ENCODE measurements at regions not wholly inside any gene's neighbourhood (a gene's known extent, or its start where the extent isn't known, plus 50 kb on each side); places are given as distances from the start of the nearest gene placed in this dataset.

DNA sequence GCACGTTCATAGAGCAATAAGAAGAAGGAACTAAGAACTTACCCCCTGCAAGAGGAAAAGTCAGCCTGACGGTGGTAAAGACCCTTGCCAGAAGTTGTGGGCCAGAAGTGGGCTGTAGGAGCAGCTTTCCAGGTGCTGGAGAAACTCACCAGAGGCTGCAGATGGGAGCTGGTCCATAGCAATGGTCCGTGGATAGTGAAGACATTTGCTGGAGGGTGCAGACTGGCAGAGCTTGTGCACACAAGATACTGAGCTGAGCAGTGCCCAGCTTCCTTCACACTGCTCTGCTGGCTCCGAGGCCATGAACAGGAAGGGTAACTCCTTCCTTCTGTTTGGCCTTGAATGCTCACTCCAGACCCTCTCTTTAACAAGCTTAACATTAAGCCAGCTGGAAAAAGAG, 149.8 kb upstream of the BNIP2 start:
- CTCF ChIA-PET (ENCODE audit: low intra/inter-chr PET ratio, low total read pairs): no interaction called here
- FAIRE-seq: no peak
- no peak overlapping the region for H3K4me3 ChIP-seq (replicated peaks in 1 of 3; ENCODE audit: insufficient read depth in 1 of 3, low read depth in 2 of 3, low read length in 3 of 3)
- H3K9me3 ChIP-seq (ENCODE audit: low read length): no peaks in the 10 kb centered on the region
- H3K79me2 ChIP-seq (ENCODE audit: insufficient read depth, low read length): no peaks in the 10 kb centered on the region
- H3K9ac ChIP-seq (ENCODE audit: insufficient read depth, low read depth, low read length): no peak overlapping the region
- no peaks in the 10 kb centered on the region for H4K20me1 ChIP-seq (ENCODE audit: insufficient read depth, low read length)
- H3K4me1 ChIP-seq (ENCODE audit: insufficient read depth, low read length): no peaks in the 10 kb centered on the region
- 1% methylated on average over 4 of the region's 4 CpGs for WGBS (ENCODE audit: low lambda C conversion rate)
- no peak for DNase-seq (ENCODE audit: low spot score)
- TF ChIP-seq ZNF350 (CRISPR knock-in tag; IDR thresholded peaks at IDR 0.05; ENCODE audit: borderline replicate concordance, low read depth): no peak
- TF ChIP-seq, protein P1, sequence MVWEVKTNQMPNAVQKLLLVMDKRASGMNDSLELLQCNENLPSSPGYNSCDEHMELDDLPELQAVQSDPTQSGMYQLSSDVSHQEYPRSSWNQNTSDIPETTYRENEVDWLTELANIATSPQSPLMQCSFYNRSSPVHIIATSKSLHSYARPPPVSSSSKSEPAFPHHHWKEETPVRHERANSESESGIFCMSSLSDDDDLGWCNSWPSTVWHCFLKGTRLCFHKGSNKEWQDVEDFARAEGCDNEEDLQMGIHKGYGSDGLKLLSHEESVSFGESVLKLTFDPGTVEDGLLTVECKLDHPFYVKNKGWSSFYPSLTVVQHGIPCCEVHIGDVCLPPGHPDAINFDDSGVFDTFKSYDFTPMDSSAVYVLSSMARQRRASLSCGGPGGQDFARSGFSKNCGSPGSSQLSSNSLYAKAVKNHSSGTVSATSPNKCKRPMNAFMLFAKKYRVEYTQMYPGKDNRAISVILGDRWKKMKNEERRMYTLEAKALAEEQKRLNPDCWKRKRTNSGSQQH (CRISPR knock-in tag; IDR thresholded peaks at IDR 0.05; ENCODE audit: low read depth): no peak
- BruUV-seq (replicated peaks): no TSS peak
- no peak overlapping the region for H3K27ac ChIP-seq (ENCODE audit: extremely low read length, insufficient read depth, low read length)
- in situ Hi-C loops (cut with HindIII; ENCODE audit: extremely low pct_ligation_motif_present, low pct_unique_long_range_greater_than_20kb): no loop called here
- H3K36me3 ChIP-seq (replicated peaks in 1 of 2; ENCODE audit: control insufficient read depth in 1 of 2, insufficient read depth in 2 of 2, low read length in 2 of 2): no peaks in the 10 kb centered on the region
- H3K27me3 ChIP-seq (ENCODE audit: control insufficient read depth in 1 of 2, insufficient read depth in 2 of 2, low read length in 2 of 2): no peaks in the 10 kb centered on the region; a peak in 2 of 5 replicates
- ATAC-seq: no peak
- POLR2A ChIA-PET: no interaction called here
- intact Hi-C loops (cut with micrococcal nuclease; ENCODE audit: unreplicated experiment): no loop called here
- H3K4me2 ChIP-seq (ENCODE audit: low read depth, low read length): no peak overlapping the region
- H2AFZ ChIP-seq (ENCODE audit: low read length): no peak overlapping the region

DNA sequence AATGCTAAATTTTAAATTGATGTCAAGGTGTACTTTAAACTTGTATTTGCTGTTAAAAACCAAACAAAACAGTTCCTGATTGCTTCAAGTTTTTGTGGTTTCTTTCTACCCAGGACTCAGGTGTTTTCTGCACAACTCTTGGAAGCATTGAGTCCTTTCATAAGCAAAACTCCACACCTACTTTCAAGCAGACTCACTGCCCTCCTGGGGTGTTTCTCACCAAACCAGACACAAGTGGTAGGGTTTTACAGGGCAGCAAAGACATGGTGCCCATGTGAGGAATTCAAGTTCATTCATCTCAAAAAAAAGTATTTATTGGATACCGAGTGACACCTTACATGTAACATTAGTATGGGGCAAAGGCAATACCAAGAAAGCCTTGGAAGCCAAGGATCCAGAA, 146.7 kb upstream of the BNIP2 start:
- Histone ChIP-seq H3K27me3 (ENCODE audit: control insufficient read depth in 1 of 2, insufficient read depth in 2 of 2, low read length in 2 of 2) (no peaks in the 10 kb centered on the region; a peak in 1 of 5 replicates), H3K36me3 (replicated peaks in 1 of 2; ENCODE audit: control insufficient read depth in 1 of 2, insufficient read depth in 2 of 2, low read length in 2 of 2) (no peaks in the 10 kb centered on the region), H3K4me3 (replicated peaks in 1 of 3; ENCODE audit: insufficient read depth in 1 of 3, low read depth in 2 of 3, low read length in 3 of 3) (no peak overlapping the region), H2AFZ (ENCODE audit: low read length) (no peak overlapping the region), H3K9ac (ENCODE audit: insufficient read depth, low read depth, low read length) (no peak overlapping the region), H3K4me2 (ENCODE audit: low read depth, low read length) (no peak overlapping the region), H3K4me1 (ENCODE audit: insufficient read depth, low read length) (no peaks in the 10 kb centered on the region), H3K9me3 (ENCODE audit: low read length) (no peaks in the 10 kb centered on the region), H3K27ac (ENCODE audit: extremely low read length, insufficient read depth, low read length) (no peak overlapping the region), H3K79me2 (ENCODE audit: insufficient read depth, low read length) (no peaks in the 10 kb centered on the region), H4K20me1 (ENCODE audit: insufficient read depth, low read length) (no peaks in the 10 kb centered on the region)
- no peak for ATAC-seq
- no peak for DNase-seq (ENCODE audit: low spot score)
- ChIA-PET CTCF (ENCODE audit: low intra/inter-chr PET ratio, low total read pairs) (no interaction called here), POLR2A (no interaction called here)
- WGBS (ENCODE audit: low lambda C conversion rate): 0% methylated on average over 1 of the region's 1 CpG
- FAIRE-seq: no peak
- no TSS peak for BruUV-seq (replicated peaks)
- in situ Hi-C loops (cut with HindIII; ENCODE audit: extremely low pct_ligation_motif_present, low pct_unique_long_range_greater_than_20kb): no loop called here
- intact Hi-C loops (cut with micrococcal nuclease; ENCODE audit: unreplicated experiment): no loop called here
- TF ChIP-seq NFE2 (CRISPR knock-in tag; IDR thresholded peaks at IDR 0.05): no peak
- TF ChIP-seq, protein P2, sequence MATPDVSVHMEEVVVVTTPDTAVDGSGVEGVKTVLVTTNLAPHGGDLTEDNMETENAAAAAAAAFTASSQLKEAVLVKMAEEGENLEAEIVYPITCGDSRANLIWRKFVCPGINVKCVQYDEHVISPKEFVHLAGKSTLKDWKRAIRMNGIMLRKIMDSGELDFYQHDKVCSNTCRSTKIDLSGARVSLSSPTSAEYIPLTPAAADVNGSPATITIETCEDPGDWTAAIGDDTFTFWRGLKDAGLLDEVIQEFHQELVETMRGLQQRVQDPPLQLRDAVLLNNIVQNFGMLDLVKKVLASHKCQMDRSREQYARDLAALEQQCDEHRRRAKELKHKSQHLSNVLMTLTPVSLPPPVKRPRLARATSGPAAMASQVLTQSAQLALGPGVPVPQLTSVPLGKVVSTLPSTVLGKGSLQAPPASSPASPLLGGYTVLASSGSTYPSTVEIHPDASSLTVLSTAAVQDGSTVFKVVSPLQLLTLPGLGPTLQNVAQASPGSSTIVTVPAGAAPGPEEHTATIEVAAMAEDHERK (CRISPR knock-in tag; IDR thresholded peaks at IDR 0.05; ENCODE audit: low read depth): no peak
- no peak for TF ChIP-seq ARNTL (CRISPR knock-in tag; IDR thresholded peaks at IDR 0.05)
- no peak for TF ChIP-seq ZNF468 (CRISPR knock-in tag; IDR thresholded peaks at IDR 0.05)
- TF ChIP-seq U2AF2 (IDR thresholded peaks at IDR 0.05; ENCODE audit: low read depth, low read length): no peak
- TF ChIP-seq KLF9 (CRISPR knock-in tag; IDR thresholded peaks at IDR 0.05; ENCODE audit: low read depth): no peak
- TF ChIP-seq RARG (CRISPR knock-in tag; IDR thresholded peaks at IDR 0.05; ENCODE audit: low read depth): no peak
- no peak for TF ChIP-seq ZNF720 (CRISPR knock-in tag; IDR thresholded peaks at IDR 0.05)
